ENCODE measurements at regions not wholly inside any gene's neighbourhood (a gene's known extent, or its start where the extent isn't known, plus 50 kb on each side); places are given as distances from the start of the nearest gene placed in this dataset.

DNA sequence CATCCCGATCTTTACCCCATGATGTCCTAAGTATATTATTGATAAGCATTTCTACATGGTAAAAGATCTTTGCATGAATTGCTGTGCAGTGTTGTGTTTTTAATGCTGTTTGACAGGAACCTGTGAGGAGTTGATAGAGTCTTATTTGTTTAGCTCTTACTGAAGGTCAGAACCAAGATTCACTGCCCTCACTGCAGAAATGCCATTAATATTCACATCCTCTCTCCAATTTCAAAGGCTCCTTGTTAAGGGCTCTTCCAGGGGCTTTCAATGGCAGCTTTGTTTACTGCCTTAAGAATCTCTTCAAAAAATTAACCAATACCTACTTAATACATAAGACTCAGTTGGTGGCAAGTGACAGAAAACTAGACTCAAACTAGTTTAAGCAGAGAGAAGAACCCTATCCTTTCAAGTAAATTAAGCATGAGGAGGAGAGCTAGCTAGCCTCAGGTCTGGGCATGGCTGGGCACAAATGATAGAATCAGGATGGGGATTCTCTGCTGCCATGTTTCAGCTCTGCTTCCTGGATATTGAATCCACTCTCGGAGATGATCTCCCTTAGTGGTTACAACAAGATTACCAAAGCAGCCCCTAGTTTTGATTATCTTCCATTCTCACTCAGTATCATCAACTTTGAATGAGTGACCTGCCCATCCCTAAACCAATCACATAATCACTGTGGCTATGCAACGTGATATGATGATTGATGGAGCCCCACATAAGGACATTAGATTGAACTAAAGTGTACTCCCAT, 311.8 kb downstream of the CDH11 start:
- H3K4me3 Mint-ChIP-seq: no peak overlapping the region
- DNase-seq (no peak), ATAC-seq (ENCODE audit: poor library complexity) (no peak)
- no peak overlapping the region for H3K27ac ChIP-seq (ENCODE audit: low read depth in 1 of 2, low read length in 2 of 2)
- TF ChIP-seq, protein P1, sequence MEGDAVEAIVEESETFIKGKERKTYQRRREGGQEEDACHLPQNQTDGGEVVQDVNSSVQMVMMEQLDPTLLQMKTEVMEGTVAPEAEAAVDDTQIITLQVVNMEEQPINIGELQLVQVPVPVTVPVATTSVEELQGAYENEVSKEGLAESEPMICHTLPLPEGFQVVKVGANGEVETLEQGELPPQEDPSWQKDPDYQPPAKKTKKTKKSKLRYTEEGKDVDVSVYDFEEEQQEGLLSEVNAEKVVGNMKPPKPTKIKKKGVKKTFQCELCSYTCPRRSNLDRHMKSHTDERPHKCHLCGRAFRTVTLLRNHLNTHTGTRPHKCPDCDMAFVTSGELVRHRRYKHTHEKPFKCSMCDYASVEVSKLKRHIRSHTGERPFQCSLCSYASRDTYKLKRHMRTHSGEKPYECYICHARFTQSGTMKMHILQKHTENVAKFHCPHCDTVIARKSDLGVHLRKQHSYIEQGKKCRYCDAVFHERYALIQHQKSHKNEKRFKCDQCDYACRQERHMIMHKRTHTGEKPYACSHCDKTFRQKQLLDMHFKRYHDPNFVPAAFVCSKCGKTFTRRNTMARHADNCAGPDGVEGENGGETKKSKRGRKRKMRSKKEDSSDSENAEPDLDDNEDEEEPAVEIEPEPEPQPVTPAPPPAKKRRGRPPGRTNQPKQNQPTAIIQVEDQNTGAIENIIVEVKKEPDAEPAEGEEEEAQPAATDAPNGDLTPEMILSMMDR (IDR thresholded peaks at IDR 0.05): no peak
- ChIA-PET POLR2A (no interaction called here), CTCF (no interaction called here)
- H3K4me1 Mint-ChIP-seq (ENCODE audit: low read depth): no peaks in the 10 kb centered on the region
- no peaks in the 10 kb centered on the region for H3K36me3 Mint-ChIP-seq (ENCODE audit: low read depth)
- no peaks in the 10 kb centered on the region for H3K27me3 Mint-ChIP-seq
- intact Hi-C loops (cut with DNase I, micrococcal nuclease): no loop called here
- no peak overlapping the region for H3K4me3 ChIP-seq (ENCODE audit: low read length)
- no peaks in the 10 kb centered on the region for H3K36me3 ChIP-seq (ENCODE audit: insufficient read depth, low read length)
- no peaks in the 10 kb centered on the region for H3K27me3 ChIP-seq (ENCODE audit: control insufficient read depth in 1 of 2, insufficient read depth in 2 of 2, low read length in 2 of 2)
- peaks cover 0 to 5% of the 10 kb centered on the region in 2 experiments for H3K9me3 ChIP-seq (ENCODE audit: control insufficient read depth in 1 of 2, insufficient read depth in 1 of 2, low read length in 2 of 2)
- peaks cover 23% of the 10 kb centered on the region for H3K9me3 Mint-ChIP-seq
- no peak overlapping the region for H3K27ac Mint-ChIP-seq
- no peaks in the 10 kb centered on the region for H3K4me1 ChIP-seq (ENCODE audit: insufficient read depth, low read length)

DNA sequence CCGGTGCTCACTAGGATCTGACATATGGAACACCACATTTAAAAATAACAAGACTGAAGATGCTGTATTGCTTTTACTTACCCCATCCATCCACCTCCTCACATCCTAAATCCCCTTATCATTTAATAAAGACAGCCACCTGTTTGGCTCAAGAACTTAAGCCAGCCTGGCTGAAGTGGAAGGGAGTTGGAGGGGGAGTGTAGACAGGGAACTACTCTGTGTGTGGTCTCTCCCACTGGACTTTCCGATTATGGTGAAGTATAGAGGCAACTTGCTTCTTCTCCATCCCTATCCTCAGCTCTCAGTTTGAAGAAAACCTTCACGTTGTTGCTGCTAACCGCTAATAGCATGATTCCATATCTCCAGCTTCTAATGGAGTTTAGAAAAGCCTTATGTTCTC, 313.4 kb downstream of the CDH11 start:
- Mint-ChIP-seq H3K4me3 (no peak overlapping the region), H3K4me1 (ENCODE audit: low read depth) (no peaks in the 10 kb centered on the region)

GRCh38 chr16:64791756-64792155, 330.1 kb downstream of the CDH11 start:
- POLR2A ChIA-PET: no interaction called here
- intact Hi-C loops (cut with DNase I, micrococcal nuclease): no loop called here
- CTCF ChIA-PET: no interaction called here

More for the DNA sequence above, 313.4 kb downstream of the CDH11 start:
- ChIA-PET POLR2A (no interaction called here), CTCF (no interaction called here)
- ATAC-seq (ENCODE audit: poor library complexity) (no peak), DNase-seq (no peak)
- peaks cover 23% of the 10 kb centered on the region for H3K9me3 Mint-ChIP-seq
- H3K27ac Mint-ChIP-seq: no peak overlapping the region
- Histone ChIP-seq H3K4me1 (ENCODE audit: insufficient read depth, low read length) (no peaks in the 10 kb centered on the region), H3K4me3 (ENCODE audit: low read length) (no peak overlapping the region), H3K36me3 (ENCODE audit: insufficient read depth, low read length) (no peaks in the 10 kb centered on the region), H3K9me3 (ENCODE audit: control insufficient read depth in 1 of 2, insufficient read depth in 1 of 2, low read length in 2 of 2) (peaks cover 0 to 5% of the 10 kb centered on the region in 2 experiments), H3K27me3 (ENCODE audit: control insufficient read depth in 1 of 2, insufficient read depth in 2 of 2, low read length in 2 of 2) (no peaks in the 10 kb centered on the region), H3K27ac (ENCODE audit: low read depth in 1 of 2, low read length in 2 of 2) (no peak overlapping the region)
- TF ChIP-seq, protein P1 (IDR thresholded peaks at IDR 0.05): no peak
- intact Hi-C loops (cut with DNase I, micrococcal nuclease): no loop called here
- H3K36me3 Mint-ChIP-seq (ENCODE audit: low read depth): no peaks in the 10 kb centered on the region
- no peaks in the 10 kb centered on the region for H3K27me3 Mint-ChIP-seq

More at GRCh38 chr16:64791756-64792155, 330.1 kb downstream of the CDH11 start:
- Mint-ChIP-seq H3K4me3 (no peak overlapping the region), H3K27me3 (no peaks in the 10 kb centered on the region), H3K27ac (no peak overlapping the region), H3K4me1 (ENCODE audit: low read depth) (no peaks in the 10 kb centered on the region), H3K36me3 (ENCODE audit: low read depth) (no peaks in the 10 kb centered on the region), H3K9me3 (peaks cover 16% of the 10 kb centered on the region)
- Histone ChIP-seq H3K27ac (ENCODE audit: low read depth in 1 of 2, low read length in 2 of 2) (no peak overlapping the region), H3K4me1 (ENCODE audit: insufficient read depth, low read length) (no peaks in the 10 kb centered on the region), H3K36me3 (ENCODE audit: insufficient read depth, low read length) (no peaks in the 10 kb centered on the region), H3K4me3 (ENCODE audit: low read length) (no peak overlapping the region), H3K27me3 (ENCODE audit: control insufficient read depth in 1 of 2, insufficient read depth in 2 of 2, low read length in 2 of 2) (no peaks in the 10 kb centered on the region), H3K9me3 (ENCODE audit: control insufficient read depth in 1 of 2, insufficient read depth in 1 of 2, low read length in 2 of 2) (no peaks in the 10 kb centered on the region)
- no peak for DNase-seq
- no peak for ATAC-seq (ENCODE audit: poor library complexity)
- TF ChIP-seq, protein P1 (IDR thresholded peaks at IDR 0.05): no peak

Data from CD4-positive, alpha-beta T cell (primary cell).